ENCODE measurements at regions not wholly inside any gene's neighbourhood (a gene's known extent, or its start where the extent isn't known, plus 50 kb on each side); places are given as distances from the start of the nearest gene placed in this dataset.

- Histone ChIP-seq H3K27ac (no peak overlapping the region), H3K4me3 (ENCODE audit: low read depth, low read length) (no peak overlapping the region), H3K9me3 (ENCODE audit: control insufficient read depth, low read length) (no peaks in the 10 kb centered on the region), H3K27me3 (ENCODE audit: control insufficient read depth, insufficient read depth, low read length) (no peaks in the 10 kb centered on the region), H3K36me3 (ENCODE audit: control insufficient read depth, insufficient read depth, low read length) (no peaks in the 10 kb centered on the region), H3K4me1 (no peaks in the 10 kb centered on the region), H3K9ac (no peak overlapping the region), H2AFZ (no peak overlapping the region), H3K79me2 (no peaks in the 10 kb centered on the region), H3K4me2 (ENCODE audit: low read length) (no peak overlapping the region)
- TF ChIP-seq CTCF (IDR thresholded peaks at IDR 0.05): no peak
Observed at GRCh38 chr18:67597759-67598158, 81.2 kb upstream of the DSEL start.

- Histone ChIP-seq H3K9me3 (ENCODE audit: control insufficient read depth, low read length) (no peaks in the 10 kb centered on the region), H3K27me3 (ENCODE audit: control insufficient read depth, insufficient read depth, low read length) (no peaks in the 10 kb centered on the region), H2AFZ (no peak overlapping the region), H3K4me1 (no peaks in the 10 kb centered on the region), H3K27ac (no peak overlapping the region), H3K9ac (no peak overlapping the region), H3K36me3 (ENCODE audit: control insufficient read depth, insufficient read depth, low read length) (no peaks in the 10 kb centered on the region), H3K4me3 (ENCODE audit: low read depth, low read length) (no peak overlapping the region), H3K4me2 (ENCODE audit: low read length) (no peak overlapping the region), H3K79me2 (no peaks in the 10 kb centered on the region)
- no peak for TF ChIP-seq CTCF (IDR thresholded peaks at IDR 0.05)
Observed at GRCh38 chr18:67596003-67596402, 79.5 kb upstream of the DSEL start.

- H3K9ac ChIP-seq: no peak overlapping the region
- H3K27me3 ChIP-seq (ENCODE audit: control insufficient read depth, insufficient read depth, low read length): no peaks in the 10 kb centered on the region
- H3K27ac ChIP-seq: no peak overlapping the region
- no peak overlapping the region for H3K4me2 ChIP-seq (ENCODE audit: low read length)
- H3K9me3 ChIP-seq (ENCODE audit: control insufficient read depth, low read length): no peaks in the 10 kb centered on the region
- TF ChIP-seq CTCF (IDR thresholded peaks at IDR 0.05): no peak
- no peak overlapping the region for H2AFZ ChIP-seq
- H3K4me3 ChIP-seq (ENCODE audit: low read depth, low read length): no peak overlapping the region
- no peaks in the 10 kb centered on the region for H3K4me1 ChIP-seq
- H3K36me3 ChIP-seq (ENCODE audit: control insufficient read depth, insufficient read depth, low read length): no peaks in the 10 kb centered on the region
- no peaks in the 10 kb centered on the region for H3K79me2 ChIP-seq
Observed at GRCh38 chr18:67590571-67591141, 74.1 kb upstream of the DSEL start.

GRCh38 chr18:67589325-67589724, 72.8 kb upstream of the DSEL start:
- no peak overlapping the region for H3K9ac ChIP-seq
- H3K27me3 ChIP-seq (ENCODE audit: control insufficient read depth, insufficient read depth, low read length): no peaks in the 10 kb centered on the region
- H2AFZ ChIP-seq: no peak overlapping the region
- H3K36me3 ChIP-seq (ENCODE audit: control insufficient read depth, insufficient read depth, low read length): no peaks in the 10 kb centered on the region
- no peaks in the 10 kb centered on the region for H3K79me2 ChIP-seq
- no peak for TF ChIP-seq CTCF (IDR thresholded peaks at IDR 0.05)
- no peak overlapping the region for H3K27ac ChIP-seq
- no peaks in the 10 kb centered on the region for H3K9me3 ChIP-seq (ENCODE audit: control insufficient read depth, low read length)
- H3K4me1 ChIP-seq: no peaks in the 10 kb centered on the region
- no peak overlapping the region for H3K4me2 ChIP-seq (ENCODE audit: low read length)
- no peak overlapping the region for H3K4me3 ChIP-seq (ENCODE audit: low read depth, low read length)

- Histone ChIP-seq H3K79me2 (no peaks in the 10 kb centered on the region), H3K9me3 (ENCODE audit: control insufficient read depth, low read length) (no peaks in the 10 kb centered on the region), H3K36me3 (ENCODE audit: control insufficient read depth, insufficient read depth, low read length) (no peaks in the 10 kb centered on the region), H3K4me2 (ENCODE audit: low read length) (no peak overlapping the region), H3K9ac (no peak overlapping the region), H3K27ac (no peak overlapping the region), H3K27me3 (ENCODE audit: control insufficient read depth, insufficient read depth, low read length) (no peaks in the 10 kb centered on the region), H3K4me1 (no peaks in the 10 kb centered on the region), H2AFZ (no peak overlapping the region), H3K4me3 (ENCODE audit: low read depth, low read length) (no peak overlapping the region)
- TF ChIP-seq CTCF (IDR thresholded peaks at IDR 0.05): no peak
Observed at GRCh38 chr18:67586101-67586500, 69.6 kb upstream of the DSEL start.

All from parathyroid adenoma (tissue), 2 donors.